Colonic mucosa (tissue), 4 donors: ENCODE measurements at regions not wholly inside any gene's neighbourhood (a gene's known extent, or its start where the extent isn't known, plus 50 kb on each side); places are given as distances from the start of the nearest gene placed in this dataset.

Experiments
- DNase-seq: peaks from one replicate; pipeline ENCODE4 v3.0.0-alpha.2; 2020
- H3K27ac ChIP-seq: fragments of 200-600 bp; one replicate; pipeline ENCODE4 v1.8.0; 2021
- H3K27me3 ChIP-seq: fragments of 200-600 bp; one replicate; pipeline ENCODE4 v1.8.0; 2021
- H3K36me3 ChIP-seq: fragments of 200-600 bp; one replicate; pipeline ENCODE4 v1.8.0; 2021
- H3K4me1 ChIP-seq: fragments of 200-600 bp; one replicate; pipeline ENCODE4 v1.8.0; 2021; ENCODE audit warnings: mild to moderate bottlenecking
- H3K4me3 ChIP-seq: fragments of 200-600 bp; one replicate; pipeline ENCODE4 v1.8.0; 2021
- H3K9ac ChIP-seq, 2 donors: one replicate each; pipeline ENCODE4 v1.7.0; 2013; ENCODE audit warnings: control low read depth in 2 of 2, low read depth in 2 of 2, low read length in 2 of 2
- H3K9me3 ChIP-seq: fragments of 200-600 bp; one replicate; pipeline ENCODE4 v1.8.0; 2021
- CTCF ChIP-seq: fragments of 200-600 bp; IDR thresholded peaks from one replicate; pipeline ENCODE4 v1.8.0; 2022; ENCODE audit warnings: antibody characterized with exemption, mild to moderate bottlenecking
- intact Hi-C: fragments of 100-400 bp; cut with DNase I; formaldehyde crosslinking; loops from one replicate; pipeline ENCODE4 v1.14.1; 2022
- donor health status: healthy.
- donor health status: DM: no; HTN: no; CAD: no.
- donor health status: DM: no; HTN: no; CAD: no.

DNA sequence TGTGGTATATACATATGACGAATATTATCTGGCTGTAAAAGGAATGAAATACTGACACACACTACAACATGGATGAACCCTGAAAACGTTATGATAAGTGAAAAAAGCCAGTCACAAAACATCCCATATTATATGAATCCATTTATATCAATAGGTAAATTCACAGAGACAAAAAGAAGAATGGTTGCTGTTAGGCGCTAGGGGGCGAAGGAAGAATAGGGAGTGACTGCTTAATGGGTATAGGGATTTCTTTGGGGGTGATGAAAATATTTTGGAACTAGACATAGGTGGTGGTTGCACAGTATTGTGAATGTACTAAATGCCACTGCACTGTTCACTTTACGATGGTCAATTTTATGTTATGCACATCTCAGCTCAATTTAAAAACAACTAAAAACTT, 96.4 kb upstream of the EGFL6 start:
- TF ChIP-seq CTCF: no peak
- Histone ChIP-seq H3K27ac (no peak overlapping the region), H3K36me3 (no peaks in the 10 kb centered on the region), H3K4me1 (no peaks in the 10 kb centered on the region), H3K4me3 (no peak overlapping the region), H3K27me3 (no peaks in the 10 kb centered on the region), H3K9me3 (no peaks in the 10 kb centered on the region), H3K9ac (no peak overlapping the region)
- DNase-seq: no peak
- intact Hi-C loops: no loop called here

DNA sequence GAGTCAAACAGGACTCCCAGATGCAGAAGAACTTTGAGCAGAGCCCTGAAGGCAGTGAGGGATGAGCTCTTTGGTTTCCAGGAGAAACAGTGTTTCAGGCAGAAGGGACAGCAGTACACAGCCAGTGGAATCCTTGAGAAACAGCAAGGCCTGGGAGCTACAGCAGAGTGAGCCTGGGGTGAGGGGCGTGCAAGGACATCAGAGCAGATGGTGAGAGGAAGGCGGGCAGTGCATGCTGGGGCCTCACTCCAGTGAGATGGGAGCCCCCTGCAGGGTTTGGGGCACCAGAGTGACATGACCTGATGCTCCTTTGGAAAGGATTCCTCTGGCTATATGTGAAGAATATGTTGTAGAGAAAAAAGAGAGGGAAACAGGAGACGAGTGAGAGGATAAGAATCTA, 98.1 kb upstream of the EGFL6 start:
- Histone ChIP-seq H3K36me3 (no peaks in the 10 kb centered on the region), H3K4me1 (no peaks in the 10 kb centered on the region), H3K27me3 (no peaks in the 10 kb centered on the region), H3K9me3 (no peaks in the 10 kb centered on the region), H3K27ac (no peak overlapping the region), H3K4me3 (no peak overlapping the region), H3K9ac (no peak overlapping the region)
- intact Hi-C loops: no loop called here
- TF ChIP-seq CTCF: no peak
- DNase-seq: no peak

- Histone ChIP-seq H3K4me1 (no peaks in the 10 kb centered on the region), H3K4me3 (no peak overlapping the region), H3K36me3 (no peaks in the 10 kb centered on the region), H3K27ac (no peak overlapping the region), H3K27me3 (no peaks in the 10 kb centered on the region), H3K9me3 (no peaks in the 10 kb centered on the region), H3K9ac (no peak overlapping the region)
- no peak for DNase-seq
- intact Hi-C loops: no loop called here
- TF ChIP-seq CTCF: no peak
Measured at GRCh38 chrX:13470685-13470977, 98.8 kb upstream of the EGFL6 start.

- no peaks in the 10 kb centered on the region for H3K27me3 ChIP-seq
- TF ChIP-seq CTCF: no peak
- H3K9ac ChIP-seq: no peak overlapping the region
- intact Hi-C loops: no loop called here
- no peaks in the 10 kb centered on the region for H3K36me3 ChIP-seq
- no peaks in the 10 kb centered on the region for H3K9me3 ChIP-seq
- no peak overlapping the region for H3K4me3 ChIP-seq
- no peak overlapping the region for H3K27ac ChIP-seq
- H3K4me1 ChIP-seq: no peaks in the 10 kb centered on the region
- DNase-seq: no peak
Measured at GRCh38 chrX:13469963-13470684, 99.3 kb upstream of the EGFL6 start.

GRCh38 chrX:13468096-13468495, 101.3 kb upstream of the EGFL6 start:
- H3K27me3 ChIP-seq: no peaks in the 10 kb centered on the region
- intact Hi-C loops: no loop called here
- H3K27ac ChIP-seq: no peak overlapping the region
- DNase-seq: no peak
- no peaks in the 10 kb centered on the region for H3K36me3 ChIP-seq
- H3K4me1 ChIP-seq: no peaks in the 10 kb centered on the region
- no peak overlapping the region for H3K4me3 ChIP-seq
- no peak overlapping the region for H3K9ac ChIP-seq
- no peaks in the 10 kb centered on the region for H3K9me3 ChIP-seq
- no peak for TF ChIP-seq CTCF

DNA sequence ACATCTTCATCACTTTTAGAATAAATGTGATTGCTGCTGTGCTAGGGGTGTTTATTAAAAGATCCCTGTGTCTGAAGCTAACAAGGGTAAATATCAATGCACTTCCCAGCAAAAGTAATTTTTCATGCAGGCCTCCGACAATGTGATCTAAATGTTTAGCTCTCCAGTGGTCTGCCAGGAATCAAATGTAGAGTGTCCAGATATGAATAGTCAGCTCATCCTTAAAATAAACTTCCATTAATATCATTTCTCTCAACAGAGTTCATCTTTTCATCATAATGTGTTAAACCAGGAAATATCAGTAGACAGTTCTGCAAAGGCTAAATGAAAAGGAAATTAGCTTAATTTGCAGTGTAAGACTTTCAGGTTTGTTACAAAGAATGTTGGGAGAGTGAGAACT, 102.2 kb upstream of the EGFL6 start:
- intact Hi-C loops: no loop called here
- DNase-seq: no peak
- Histone ChIP-seq H3K27me3 (no peaks in the 10 kb centered on the region), H3K36me3 (no peaks in the 10 kb centered on the region), H3K27ac (no peak overlapping the region), H3K9ac (no peak overlapping the region), H3K4me3 (no peak overlapping the region), H3K4me1 (no peaks in the 10 kb centered on the region), H3K9me3 (no peaks in the 10 kb centered on the region)
- no peak for TF ChIP-seq CTCF
